Superior temporal gyrus (tissue), 1 donor: ENCODE measurements at regions not wholly inside any gene's neighbourhood (a gene's known extent, or its start where the extent isn't known, plus 50 kb on each side); places are given as distances from the start of the nearest gene placed in this dataset.

ENCODE experiments used
- DNase-seq: peaks from one replicate; pipeline ENCODE4 v3.0.0-alpha.2; 2016; ENCODE audit errors: extremely low spot score

DNA sequence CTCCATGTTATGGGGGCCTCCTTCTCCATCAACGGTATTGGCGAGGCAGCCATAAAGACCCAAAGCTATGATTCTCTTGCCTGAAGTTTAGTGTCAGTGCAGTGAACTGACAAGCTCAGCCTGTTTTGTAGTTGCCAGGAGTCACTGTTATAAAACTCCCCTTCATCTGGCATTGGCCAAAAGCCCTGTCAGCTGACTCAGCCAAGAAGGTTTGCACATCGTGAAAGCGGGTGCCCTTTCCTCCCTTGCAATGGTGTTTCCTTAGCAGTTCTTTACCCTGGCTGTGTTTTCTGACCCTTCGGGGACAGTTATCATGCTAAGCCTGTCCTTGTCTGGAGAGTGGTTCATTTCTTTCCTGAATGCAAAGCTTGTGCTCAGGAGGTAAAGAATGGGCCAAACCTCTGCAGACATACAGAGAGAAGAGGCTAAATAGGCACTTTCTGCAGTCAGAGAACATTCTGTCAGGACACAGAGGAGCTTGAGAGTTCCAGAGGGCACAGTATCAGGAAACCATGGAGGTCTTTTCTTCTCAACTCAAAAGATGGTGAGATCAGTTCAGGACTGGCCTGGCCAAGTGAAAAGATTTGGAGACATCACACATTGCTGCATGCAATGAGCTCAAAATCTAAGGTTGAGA, 414.2 kb downstream of the ZNF521 start:
- DNase-seq = no peak

DNA sequence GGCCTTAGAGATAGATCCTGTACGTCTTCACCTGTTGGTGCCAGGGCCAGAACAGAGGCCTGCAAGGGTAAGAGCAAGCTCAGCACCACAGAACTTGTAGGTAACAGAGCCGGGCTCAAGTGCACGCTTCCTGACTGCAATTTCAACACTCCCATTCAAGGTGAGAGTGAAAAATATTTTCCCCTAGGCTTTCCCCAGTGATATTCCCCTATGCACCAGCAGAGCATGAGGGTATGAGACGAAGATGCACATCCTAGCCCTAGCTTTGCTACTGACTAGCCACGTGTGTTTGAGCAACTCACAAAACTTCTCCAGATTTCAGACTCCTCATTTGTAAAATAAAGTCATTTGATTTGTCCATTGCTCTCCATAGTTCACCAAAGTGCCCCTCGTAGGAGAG, 411.6 kb downstream of the ZNF521 start:
- DNase-seq = no peak

DNA sequence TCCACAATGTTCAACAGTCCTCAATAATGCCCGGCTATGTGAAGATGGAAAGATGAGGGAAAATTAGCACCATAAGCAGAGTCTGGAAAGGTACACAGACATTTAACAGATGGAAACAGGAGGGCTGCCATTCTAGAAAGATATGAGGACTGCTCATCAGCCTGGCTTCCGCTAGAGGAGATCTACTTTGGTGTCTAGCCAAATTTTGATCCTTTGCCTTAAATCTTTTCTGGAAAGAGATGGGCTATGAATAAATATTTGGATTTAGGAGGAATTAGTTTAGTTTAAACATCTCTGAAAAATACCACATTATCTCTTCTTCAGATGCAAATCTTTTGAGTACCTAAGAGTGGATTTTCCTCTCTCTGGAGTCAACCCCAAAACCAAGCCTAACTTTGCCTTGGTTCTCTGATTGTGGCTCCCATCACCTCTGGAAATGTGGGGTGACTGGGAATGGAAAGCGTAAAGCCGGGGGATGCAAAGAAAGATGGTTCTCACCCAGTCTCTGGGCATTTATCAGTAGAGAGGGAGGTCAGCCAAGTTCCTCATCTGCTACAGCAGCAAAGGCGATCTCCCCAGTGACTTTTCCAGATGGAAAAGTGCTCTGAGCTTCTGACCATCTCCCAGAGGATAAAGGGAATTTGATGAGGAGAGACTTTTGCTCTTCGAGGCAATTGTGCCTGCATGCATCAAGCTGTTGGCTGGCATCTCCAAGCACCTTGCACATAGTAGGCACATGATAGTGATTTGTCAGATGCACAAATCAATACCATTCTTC, 410.6 kb downstream of the ZNF521 start:
- no peak for DNase-seq

DNA sequence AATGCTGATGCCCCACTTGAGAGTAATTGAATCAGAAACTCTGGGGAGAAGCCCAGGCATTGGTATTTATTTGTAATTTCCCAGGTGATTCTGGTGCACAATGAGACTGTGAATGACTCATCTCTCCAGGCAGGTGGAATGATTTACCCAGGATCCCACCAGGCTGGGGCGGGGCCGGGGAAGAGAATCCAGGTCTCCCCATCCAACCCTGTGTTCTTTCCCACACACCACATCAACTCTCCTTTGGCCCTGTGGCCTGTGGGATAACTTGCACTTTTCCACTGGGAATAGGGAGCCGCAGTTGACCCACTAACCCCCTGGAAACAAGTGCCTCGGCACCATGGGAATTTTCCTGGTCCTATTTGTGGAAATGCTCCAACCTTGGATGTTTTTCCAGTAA, 409.8 kb downstream of the ZNF521 start:
- DNase-seq = no peak

DNA sequence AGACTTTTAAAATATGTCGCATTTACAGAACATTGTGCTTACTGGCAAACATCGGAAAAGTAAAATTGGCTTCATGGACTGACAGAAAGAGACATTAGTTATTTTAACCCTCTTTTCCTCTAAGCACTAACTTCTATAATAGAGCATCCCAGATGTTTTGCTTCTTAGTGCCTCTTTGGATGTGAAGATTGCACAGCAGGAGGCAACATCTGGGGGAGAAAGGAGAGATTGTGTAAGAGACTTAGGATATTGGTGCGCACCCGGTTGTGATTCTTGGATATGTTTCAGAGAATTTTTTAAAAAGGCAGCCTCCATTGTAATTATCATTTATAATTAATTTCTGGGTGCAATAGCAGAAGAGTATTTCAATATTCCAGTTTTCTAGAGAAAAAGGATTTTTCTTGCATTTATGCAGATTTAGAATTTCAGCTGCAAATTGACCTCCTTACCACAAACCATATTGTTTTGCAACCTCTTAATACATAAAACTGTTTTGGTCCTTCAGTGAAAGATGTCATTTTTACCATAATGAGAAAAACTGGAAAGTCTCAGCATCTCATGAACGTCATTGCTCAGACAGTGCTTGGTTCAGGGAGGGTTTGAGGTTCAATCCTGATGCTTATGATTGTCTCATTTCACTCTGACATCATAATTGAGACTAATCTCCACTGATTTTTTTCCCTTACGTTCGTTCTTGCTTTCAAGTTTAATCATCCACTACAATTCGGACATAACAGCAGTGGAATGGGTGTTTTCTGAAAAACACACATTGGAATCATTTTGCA, 404.3 kb downstream of the ZNF521 start:
- DNase-seq = no peak

DNA sequence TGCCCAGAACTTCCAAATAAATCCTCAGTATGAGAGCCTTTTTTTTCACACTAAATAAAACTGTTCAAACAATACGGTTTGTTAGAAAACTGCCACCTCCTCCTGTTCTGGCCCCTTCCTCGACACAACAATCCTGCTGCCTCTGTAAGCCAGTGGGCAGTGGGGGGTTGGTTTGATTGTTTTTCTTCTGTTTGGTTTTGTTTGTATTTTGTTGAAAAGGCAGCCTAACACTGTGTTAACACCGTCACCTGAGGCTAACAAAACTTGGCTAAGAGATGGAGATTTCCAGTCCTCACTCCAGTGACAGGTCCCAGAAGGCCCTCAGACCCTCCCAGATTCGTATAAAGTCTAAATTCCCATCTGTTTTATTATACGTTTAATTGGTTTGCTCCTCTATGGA, 402.1 kb downstream of the ZNF521 start:
- no peak for DNase-seq

DNA sequence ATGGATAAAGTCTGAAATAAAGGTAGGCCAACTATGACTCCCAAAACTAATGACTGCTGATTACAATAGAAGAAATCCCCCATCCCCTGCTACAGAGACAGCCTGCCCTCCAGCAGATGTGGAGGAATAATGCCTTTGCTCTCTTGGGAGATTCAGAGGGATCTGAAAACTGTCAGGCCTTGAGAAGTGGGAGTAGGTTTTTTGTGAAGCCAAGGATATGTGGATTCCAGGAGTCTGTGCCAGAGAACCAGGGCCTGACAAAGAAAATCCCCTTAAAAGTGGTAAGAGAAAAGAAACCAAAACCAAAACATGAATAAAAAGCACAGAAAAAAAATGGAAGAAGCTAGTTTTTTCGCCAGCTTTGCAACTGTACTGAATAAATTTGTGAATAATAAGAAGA, 397.6 kb downstream of the ZNF521 start:
- DNase-seq = no peak

DNA sequence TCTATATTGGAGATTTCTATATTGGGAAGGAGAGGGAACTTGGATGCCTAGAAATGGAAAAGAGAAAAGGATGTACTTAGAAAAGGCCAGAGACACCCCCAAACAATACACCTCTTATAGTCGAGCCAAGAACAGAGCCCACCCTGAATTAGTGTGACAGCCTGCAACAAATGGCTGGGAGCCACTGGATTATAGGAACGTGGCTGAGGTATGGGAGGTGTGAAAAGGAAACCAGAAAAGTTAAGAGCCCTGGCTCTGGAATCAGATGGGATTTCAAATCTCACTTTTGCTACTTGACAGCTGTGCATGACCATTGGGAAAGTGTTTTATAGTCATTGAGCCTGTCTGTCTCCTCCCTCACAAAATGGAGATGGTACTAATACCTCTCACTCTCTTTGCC, 394.0 kb downstream of the ZNF521 start:
- no peak for DNase-seq

DNA sequence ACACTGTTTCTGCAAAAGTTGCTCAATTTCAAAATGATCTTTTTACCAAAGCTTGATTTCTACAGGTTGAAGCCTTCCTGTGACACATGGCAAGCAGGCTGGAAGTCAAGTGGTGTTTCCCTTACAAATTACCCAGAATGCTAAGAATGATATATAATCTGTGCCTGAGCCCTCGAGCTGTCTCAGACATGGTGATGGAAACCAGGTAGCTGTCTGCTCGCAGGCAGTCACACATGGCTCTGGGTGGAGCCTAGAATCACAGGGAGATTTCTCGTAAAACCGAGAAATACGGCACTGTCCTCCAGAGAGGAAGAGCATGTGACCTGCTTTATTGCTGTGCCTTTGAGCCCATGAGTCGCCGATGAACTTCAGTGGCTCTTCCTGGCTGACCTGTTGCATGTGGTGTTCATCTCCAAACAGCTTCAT, 392.9 kb downstream of the ZNF521 start:
- DNase-seq = no peak

DNA sequence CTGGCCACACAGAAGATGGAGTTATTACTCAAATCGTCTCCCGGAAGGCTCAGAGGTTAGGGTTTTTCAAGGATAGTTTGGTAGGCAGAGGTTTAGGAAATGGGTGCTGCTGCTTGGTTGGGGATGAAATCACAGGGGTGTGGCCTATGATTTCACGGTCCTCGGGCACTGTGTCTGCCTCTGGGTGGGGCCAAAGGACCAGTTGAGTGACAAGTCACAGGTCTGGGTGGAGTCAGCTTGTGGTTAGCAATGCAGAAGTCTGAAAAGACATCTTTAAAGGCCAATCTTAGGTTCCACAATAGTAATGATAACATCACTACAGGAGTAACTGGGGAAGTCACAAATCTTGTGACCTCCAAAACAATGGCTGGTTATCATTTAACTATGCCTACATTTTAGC, 387.8 kb downstream of the ZNF521 start:
- DNase-seq = no peak

DNA sequence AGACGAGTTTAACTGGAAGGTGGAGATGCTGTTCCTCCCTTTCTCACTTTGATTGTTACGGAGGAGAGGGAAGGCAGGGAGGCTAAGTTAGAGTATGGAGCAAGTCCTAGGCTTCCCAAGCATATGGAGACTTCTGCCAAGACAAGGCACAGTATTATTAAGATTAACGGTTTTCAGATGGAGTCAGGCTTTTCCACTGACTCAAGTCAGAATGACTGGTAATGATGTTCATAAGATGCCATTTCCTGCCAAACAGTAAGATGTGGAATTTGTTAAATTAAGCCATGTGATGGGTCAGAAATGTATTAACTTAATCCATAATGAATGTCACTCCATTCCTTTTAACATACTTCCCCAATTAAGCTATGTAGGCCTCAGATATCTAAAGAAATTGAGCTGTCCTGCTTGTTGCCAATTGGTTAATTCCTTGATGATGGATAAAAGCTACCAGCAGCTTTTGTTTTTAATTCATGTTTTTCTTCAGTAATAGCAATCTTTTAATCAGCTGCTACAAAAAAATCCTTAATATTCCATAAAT, 383.7 kb downstream of the ZNF521 start:
- no peak for DNase-seq

DNA sequence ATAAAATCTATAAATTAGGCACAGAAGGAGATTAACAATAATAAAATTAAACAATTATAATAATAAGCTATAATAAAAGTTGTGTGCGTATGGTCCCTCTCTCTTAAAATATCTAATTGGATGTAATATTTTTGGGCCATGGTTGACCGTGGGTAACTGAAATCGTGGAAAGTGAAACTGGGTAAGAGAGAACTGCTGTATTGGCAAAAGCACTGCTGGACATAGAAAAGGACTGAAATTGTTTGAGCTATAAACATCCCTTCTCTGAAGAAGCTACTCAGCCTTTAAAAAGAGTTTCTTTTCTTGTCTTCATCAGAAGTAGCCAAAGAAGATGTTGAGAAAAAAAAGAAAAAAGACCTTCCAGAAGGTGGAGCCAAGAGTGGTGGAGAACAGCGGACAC, 379.4 kb downstream of the ZNF521 start:
- DNase-seq = no peak

DNA sequence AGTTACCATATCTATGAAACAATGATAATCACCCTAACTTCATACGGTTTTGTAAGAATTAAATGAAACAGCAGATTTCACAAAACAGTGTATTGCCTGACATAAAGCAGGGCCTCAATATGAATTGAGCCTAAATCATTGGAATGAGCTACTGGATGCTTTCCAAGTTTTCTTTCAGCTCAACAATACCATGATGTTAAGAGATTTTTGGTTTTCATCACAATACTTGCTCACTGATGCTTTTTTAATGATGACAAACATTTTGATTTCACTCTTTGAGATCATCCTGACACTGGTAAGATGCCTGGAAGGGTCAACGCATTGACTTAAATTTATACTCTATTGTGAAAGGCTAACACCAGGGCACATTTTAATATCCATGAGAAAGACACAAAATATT, 377.5 kb downstream of the ZNF521 start:
- no peak for DNase-seq

DNA sequence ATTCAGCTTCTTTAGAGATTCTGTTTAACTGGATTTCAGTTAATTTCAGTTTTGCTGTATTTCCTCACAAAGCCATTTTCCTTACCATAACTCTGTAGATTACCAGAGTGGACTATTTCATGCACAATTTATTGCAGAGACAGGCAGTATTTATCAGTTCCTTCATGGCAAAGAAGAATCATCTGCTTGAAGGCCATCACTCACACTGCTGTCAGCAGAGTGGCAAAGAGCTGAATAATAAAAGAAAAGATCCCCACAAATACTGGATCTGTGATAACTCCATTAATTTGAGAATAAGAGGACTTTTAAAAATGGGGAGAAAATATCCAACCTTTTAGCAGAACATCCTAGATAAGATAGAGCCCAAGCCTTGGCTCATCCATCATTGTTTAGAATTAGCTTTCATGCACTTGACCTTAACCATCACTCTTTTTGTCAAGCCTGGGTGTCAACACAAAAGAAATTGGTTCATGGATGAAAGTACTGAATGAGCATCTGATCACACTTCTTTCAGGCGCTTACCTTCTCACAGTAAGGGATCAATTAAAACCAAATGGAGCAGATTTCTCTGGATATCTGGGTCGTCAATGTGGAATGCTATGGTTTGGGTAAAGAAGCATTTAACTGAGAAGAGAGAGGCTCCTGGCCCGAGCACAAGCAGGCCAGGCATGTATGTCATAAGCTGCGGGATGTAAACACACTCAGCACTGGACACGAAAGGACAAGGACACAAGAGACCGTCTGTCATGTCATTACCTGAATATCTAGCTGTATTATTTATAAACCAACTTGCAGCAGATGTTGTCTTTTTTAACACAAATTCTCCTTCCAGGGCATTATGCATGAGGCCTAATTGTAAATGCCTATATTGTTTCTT, 376.2 kb downstream of the ZNF521 start:
- no peak for DNase-seq

DNA sequence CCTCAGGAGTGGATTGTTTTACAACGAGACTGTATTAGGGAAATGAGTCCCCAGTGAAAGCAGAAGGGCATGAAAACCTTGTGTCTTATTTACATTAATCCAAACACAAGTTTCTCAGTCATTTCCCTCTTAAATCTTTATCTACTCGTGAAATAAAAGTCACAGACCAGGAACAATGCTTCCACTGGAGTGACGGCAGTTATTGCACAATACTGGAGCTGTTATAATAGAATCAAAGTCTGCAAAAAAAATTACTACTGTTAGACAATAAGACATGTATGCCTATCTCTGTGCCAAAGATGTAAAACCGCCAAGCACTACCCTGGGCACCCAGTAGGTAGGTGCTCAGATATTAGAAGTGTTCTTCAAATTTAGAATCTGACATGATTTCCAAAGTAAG, 375.5 kb downstream of the ZNF521 start:
- DNase-seq = no peak

DNA sequence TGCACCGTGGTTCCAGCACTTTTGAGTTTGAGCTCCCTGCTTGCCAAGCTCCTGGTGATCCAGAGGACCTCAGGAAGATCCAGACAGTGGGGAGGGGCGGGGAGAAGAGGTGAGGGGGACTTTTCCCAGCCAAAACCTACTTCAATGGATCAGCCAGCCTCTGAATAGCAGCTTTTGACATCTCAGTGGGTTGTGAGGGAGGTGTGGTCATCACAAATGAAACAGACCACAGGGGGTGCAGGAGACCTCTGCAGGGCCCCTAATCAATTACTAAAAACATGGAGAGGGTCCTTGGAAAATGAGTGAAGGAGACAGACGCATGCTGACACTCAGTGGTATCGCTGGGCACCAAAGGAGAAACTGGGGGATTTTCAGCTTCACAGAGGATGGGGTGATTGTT, 372.7 kb downstream of the ZNF521 start:
- no peak for DNase-seq

DNA sequence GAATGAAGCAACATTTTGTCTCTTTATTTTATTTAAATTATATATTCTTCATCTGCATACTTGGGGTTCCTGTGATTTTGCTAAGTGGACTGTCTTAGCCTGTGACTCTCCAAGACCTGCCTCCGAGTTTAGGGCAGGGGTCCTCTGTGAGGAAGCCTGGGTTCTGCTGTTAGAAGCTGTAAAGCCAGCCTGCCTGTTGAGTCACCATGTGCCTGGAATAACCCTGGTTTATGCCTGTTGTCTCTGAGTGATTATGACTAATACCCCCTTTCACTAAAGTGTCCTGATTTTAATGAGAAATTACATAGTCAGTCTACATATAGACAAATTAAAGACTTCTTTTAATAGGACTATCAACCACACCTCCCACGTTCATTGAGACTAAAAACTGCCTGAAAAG, 369.1 kb downstream of the ZNF521 start:
- DNase-seq = no peak

DNA sequence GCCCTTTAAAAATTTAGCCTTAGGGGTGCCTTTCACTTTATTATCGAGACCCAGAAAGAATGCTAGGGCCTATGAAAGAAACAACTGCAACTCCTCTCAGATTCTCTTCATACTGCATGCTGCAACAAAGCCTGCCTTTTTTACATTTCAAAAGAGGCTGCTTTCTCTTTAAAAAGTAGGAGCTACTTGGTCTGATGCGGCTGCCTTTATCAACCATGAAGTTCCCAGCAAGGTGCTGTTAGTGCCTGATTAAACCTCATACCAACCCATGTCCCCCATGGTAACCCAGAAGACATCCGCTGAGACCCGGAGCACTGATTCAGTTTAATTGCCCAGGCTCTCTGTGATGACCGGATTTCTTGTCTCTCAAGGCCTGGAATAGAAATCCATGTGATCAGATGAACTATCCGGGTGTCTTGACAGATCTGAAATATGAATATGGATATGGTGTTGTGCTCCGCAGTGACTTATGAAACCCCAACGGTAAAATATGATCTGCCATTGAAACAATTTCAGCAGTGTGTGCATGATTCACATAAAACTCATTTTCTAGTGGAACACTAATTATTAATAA, 368.3 kb downstream of the ZNF521 start:
- DNase-seq = no peak

DNA sequence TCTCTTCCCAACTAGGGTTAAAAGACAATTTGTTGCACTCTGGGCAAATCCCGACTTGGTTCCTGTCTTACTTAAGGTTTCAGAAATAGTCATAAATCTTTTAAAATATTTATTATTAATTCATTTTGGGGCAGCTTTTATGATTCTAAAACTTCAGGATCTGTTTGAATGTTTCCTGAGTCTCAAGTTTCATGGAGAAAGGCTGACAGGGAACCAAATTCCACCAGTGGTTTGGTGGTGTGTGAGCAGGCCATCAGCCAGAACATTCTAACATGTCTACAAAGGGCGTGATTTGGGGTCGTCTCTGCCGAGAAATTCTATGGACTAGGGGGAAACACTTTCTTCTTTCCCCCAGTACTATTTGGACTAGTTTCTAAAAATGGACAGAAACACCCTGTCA, 366.4 kb downstream of the ZNF521 start:
- no peak for DNase-seq

DNA sequence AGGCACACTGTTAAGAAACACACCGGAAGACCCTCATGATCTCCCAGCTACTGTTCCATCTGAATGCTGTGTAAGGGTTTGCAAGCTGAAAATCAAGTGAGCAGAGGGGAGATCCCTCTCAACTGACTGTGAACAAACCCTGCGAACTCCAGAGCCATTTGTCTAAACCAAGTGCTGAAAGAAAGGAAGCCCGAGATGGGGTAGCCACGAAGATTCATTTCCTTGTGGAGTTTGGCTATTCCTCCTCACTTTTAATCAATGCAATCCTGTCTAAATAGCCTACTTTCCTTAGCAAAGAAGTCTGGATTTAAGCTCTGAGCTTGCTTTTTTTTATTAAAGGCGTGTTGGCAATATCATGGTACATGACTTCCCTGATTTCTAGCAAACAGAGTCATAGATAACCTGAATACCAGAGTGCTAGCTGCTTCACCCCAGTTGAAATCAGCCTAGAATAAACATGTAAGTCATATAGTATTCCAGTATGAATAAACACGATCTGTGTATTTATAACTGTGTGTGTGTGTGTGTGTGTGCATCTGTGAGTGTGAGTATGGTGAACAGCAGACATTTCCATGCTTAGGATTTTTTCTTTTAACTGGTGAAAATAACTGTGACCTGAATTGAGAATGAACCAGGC, 365.2 kb downstream of the ZNF521 start:
- DNase-seq = no peak
